ENCODE measurements at regions not wholly inside any gene's neighbourhood (a gene's known extent, or its start where the extent isn't known, plus 50 kb on each side); places are given as distances from the start of the nearest gene placed in this dataset.
"Not testable (repeated sequence)": the region's sequence is repeated elsewhere in the genome, so short reads cannot be mapped to it uniquely, and the experiment has no call there.

DNA sequence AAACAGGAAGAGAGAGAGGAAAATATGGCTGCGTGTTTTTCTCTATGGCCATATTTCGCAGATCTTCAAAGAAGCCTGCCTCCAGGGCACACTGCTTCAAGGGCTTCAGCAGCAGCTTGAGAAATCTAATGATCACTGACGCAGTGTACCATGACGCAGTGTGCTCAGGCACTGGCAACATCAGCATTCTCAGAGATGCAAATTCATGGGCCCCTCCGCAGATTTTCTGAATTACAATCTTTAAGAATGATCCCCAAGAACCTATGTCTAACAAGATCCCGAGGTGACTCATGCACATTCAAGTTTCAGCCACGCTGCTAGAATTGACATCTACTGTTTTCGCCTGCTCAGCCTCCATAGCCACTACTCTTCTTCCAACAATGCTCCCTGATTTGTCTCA is 143.9 kb upstream of the ZNF366 start:
- DNase-seq (ENCODE audit: low spot score), result no peak

GRCh38 chr5:72649449-72649848 is 142.2 kb upstream of the ZNF366 start:
- DNase-seq (ENCODE audit: low spot score), result peak; percentile 44

- DNase-seq (ENCODE audit: low spot score), result no peak
Measured at GRCh38 chr5:72648480-72648879, 141.3 kb upstream of the ZNF366 start.

DNA sequence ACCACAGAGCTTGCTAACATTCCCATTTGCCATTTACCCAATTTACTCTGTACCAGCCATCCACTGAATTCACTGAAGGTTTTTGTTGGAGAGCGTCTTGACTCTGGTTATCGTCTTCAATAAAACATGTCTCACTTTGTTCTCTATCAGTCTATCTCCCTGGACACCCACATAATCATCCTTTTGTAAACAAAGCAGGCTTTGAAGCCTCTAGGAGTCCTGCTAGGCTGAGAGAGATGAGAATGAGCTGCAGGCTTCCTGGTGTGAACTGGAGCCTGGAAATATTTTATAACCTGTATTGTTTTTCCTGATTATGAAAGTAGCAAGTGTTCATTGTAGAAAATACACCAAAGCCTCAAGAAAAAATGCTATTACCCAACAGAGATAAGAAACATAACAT is 140.6 kb upstream of the ZNF366 start:
- peak; percentile 46 for DNase-seq (ENCODE audit: low spot score)

- DNase-seq (ENCODE audit: low spot score), result no peak
Measured at GRCh38 chr5:72646246-72646866, 139.1 kb upstream of the ZNF366 start.

DNA sequence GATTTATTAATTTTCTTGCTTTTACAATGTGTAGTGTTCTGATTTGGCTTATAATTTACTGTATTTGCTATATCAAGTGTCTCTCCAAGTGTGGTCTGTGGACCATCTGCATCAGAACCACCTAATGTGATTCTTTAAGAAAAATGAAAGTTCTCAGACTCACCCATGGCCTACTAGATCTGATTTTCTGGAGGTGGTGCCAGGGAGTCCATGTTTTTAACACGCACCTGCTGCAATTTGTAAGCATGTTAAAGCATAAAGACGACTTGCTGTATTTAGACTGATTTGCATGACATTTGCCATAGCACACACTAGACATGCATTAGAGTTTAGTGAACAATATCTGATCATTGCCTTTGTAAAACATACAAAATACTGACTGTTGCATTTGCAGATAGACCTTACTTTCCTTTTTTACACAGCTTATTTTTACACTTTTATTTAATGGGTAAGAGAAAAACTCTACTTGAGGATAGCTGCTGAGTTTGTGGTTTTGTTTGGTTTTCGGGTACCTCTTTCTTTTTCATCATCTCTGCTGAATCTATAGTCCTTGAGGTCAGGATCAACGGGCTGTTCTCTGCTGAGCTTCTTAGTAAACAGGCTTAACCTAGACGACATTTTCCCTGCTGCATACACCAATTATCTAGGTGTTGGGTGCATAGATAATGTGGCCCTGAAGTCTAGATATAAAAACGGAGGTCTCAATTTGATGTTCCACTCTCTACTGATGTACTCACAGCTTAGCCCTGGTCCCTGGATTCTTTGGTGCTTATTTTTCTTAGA is 138.0 kb upstream of the ZNF366 start:
- no peak for DNase-seq (ENCODE audit: low spot score)

GRCh38 chr5:72644296-72644695 is 137.1 kb upstream of the ZNF366 start:
- DNase-seq (ENCODE audit: low spot score), result no peak

GRCh38 chr5:72641164-72641563 is 134.0 kb upstream of the ZNF366 start:
- no peak for DNase-seq (ENCODE audit: low spot score)

DNA sequence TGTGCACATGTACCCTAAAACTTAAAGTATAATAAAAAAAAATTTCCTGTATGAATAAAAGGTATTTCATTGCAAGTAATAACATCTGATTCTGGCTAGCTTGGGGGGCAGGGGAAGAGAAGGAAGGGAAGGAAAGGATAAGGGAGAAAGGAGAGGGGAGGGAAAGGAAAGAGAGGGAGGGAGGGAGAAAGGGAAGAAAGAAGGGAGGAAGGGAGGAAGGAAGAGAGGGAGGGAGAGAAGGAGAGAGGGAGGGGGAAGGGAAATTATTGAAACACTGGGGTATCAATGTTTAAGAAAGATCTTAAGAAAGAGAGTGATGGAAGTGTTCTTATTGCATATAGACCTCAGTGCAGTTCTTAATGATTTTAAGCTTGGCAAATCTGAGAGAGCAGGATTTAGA is 129.8 kb upstream of the ZNF366 start:
- DNase-seq (ENCODE audit: low spot score), result no peak

DNA sequence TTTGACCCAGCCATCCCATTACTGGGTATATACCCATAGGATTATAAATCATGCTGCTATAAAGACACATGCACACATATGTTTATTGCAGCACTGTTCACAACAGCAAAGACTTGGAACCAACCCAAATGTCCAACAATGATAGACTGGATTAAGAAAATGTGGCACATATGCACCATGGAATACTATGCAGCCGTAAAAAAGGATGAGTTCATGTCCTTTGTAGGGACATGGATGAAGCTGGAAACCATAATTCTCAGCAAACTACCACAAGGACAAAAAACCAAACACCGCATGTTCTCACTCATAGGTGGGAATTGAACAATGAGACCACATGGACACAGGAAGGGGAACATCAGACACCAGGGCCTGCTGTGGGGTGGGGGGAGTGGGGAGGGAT is 129.4 kb upstream of the ZNF366 start:
- DNase-seq (ENCODE audit: low spot score), result not testable (repeated sequence)

DNA sequence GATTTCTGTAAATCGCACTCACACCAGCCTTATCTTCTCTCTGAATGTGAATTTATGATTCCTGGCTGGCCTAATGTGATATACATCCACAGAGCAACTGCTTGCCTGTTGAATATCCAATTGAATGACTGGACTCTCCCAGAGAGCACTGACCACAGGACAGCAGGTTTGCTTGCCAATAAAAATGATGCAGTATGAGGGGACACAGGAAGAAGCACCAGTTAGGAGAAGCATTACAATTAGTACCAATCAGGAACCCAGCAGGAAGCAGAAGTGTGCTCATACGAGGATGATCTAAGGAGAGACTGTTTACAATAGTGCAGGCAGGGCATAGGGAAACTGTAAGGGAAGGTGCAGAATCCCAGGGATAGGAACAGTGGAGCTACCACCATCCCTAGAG is 127.2 kb upstream of the ZNF366 start:
- DNase-seq (ENCODE audit: low spot score), result no peak

- no peak for DNase-seq (ENCODE audit: low spot score)
Measured at GRCh38 chr5:72633649-72634048, 126.4 kb upstream of the ZNF366 start.

DNA sequence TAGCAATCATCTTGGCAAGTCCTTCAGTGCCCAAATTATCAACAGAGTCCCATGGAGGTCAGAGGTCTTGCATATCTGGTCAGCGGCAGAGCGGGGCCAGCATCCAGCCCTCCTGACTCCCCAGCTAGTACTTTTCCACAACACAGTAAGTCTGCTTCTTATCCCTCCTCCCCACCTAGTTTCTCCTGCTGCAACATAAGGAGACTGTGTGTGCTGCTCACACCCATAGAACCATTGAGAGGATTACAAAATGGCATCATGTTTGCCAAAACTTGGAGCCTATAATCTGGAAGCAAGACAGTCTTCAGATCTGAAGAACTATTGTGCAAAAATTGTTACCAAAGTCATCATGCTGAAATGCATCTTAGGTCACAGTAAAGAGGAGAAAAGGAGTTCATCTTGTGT is 125.8 kb upstream of the ZNF366 start:
- no peak for DNase-seq (ENCODE audit: low spot score)

DNA sequence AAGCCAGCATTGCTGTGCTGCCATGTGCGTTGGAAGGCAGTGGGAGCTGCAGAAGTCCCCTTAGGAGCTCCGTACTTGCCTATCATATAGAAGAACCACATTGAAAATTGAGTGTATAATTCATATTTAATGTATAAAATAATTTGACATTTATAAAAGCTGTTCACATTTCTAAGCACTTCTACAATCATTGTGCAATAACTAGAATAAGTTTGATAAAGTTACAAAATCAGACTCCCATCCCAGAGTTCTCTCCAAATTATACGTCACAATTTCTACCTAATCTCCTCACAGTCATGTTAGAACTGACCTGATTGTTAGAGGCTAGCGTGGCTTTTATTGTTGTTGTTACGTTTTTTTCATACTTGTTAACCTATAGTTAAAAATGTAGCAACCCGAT is 123.5 kb upstream of the ZNF366 start:
- no peak for DNase-seq (ENCODE audit: low spot score)

DNA sequence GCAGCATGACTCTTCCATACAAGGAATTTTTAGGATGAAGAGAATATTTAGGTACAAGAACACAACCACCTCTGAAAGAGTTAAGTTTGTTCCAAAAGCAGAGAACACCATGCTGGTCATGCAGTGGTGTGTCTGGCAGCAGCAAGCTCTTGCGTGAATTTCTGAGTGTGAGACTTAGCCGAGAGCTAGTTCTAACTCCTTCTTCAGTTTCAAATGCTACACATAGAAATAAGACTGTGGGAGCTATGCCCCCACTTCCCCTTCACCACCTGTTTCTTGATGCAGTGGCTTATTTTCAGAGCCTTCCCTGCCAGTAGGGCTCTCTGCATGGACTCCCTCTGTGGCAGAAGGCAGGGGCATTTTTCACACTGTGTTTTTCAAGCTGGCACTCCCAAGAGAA is 122.9 kb upstream of the ZNF366 start:
- no peak for DNase-seq (ENCODE audit: low spot score)

DNA sequence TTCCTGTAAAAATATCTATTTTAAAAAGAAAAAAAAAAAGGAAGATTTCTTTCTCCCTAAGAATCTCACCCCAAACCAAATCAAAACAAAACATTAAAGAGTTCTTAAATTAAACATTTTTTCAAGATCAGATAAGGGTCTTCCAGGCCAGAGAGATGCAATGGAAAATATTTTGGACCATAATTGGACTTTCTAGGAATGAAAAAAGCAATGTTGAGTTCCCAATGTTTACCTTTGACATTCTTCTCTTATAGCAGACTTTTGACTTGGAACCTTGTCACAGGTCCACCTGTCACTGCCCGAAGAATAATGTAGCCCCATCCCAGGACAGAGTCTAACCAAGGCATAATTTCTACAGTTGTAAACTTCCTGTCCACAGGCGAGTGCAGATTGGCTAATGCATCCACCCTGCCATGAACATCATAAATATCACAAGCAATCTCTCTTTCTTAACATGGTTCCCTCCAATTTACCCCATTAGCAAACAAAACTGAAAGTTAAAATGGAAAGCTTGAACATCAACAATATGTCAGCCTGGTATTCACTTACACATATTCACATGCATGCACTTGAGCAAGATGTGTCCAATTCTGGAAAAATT is 121.7 kb upstream of the ZNF366 start:
- DNase-seq (ENCODE audit: low spot score), result no peak

DNA sequence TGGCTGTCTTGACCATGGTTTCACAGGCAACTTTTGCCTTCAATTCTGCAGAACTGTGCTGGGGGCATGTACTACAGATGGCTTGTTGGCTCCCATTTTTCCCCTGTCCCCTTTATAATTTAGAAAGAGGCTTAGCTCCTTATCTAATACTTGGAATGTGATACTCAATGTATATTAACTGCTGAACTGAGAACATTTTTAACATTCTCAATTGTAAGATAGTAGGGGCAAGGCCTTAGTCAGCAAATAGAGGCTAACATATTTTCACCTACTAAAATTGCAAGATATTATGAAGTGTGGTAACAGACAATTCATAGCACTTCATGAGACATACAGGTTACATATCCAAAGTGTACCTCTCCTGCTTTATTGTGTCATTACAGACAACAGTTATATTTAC is 118.1 kb upstream of the ZNF366 start:
- DNase-seq (ENCODE audit: low spot score), result no peak

DNA sequence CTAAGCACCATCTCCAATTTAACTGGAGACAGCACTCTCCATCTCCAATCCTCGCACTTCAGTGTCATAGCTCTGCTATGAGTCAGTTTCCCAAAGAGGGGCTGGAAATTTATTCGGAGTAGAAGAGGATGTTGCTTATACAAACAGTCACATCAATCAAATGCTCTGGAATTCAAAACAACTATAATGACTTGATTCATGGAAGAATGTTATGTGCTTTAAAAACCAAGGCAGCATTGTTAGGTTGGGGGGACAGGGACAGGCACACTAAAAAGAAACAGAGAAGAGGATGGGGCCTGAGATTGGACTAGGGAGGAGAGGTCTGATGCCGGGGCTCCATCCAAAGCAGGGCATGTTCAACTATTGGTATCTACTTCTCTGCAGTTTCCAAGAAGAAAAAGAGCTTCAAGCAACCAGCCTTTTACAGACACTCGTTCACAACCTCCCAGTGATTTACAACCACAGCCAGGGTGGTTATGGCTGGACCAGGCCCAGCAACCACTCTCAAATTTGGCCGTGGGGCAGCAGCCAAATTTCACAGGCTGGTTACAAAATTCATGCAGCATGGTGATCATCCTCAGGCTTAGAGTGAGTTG is 117.5 kb upstream of the ZNF366 start:
- peak; percentile 15 for DNase-seq (ENCODE audit: low spot score)

DNA sequence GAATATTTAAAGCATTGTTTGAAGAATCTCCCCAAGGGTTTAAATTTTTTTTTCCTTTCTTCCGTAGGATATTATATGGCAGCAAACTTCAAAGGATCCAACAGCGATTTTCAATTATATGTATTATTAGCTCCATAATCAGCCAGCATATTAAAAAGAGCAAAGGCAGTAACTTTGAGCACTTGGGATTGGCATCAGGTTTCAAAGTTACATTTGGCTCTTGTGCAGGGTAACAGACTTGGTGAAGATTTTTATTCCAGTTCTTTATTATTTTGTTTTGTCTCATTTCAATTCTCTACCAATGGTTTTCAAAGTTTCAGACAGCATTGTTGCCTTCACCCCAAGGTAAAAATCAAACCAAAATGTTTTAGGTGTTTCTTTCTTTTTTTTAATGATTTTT is 116.7 kb upstream of the ZNF366 start:
- no peak for DNase-seq (ENCODE audit: low spot score)

DNA sequence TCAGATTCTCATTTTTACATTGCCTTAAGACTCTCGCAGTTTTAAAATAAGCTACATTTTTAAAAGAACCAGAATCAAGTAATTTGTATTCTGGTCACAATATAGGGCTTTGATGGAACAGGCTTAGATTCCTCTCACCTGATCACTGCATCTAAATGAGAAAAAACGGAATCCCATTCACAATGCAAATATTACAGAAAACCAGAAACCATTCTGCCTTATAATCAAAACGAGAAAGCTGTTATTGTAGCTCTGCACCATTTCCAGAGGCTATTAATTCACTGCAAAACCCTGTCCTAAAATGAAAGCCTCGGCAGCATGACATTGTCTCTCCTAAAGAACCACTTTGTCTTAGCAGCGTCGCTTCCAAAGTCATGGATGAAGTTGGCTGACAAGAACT is 116.1 kb upstream of the ZNF366 start:
- no peak for DNase-seq (ENCODE audit: low spot score)

DNA sequence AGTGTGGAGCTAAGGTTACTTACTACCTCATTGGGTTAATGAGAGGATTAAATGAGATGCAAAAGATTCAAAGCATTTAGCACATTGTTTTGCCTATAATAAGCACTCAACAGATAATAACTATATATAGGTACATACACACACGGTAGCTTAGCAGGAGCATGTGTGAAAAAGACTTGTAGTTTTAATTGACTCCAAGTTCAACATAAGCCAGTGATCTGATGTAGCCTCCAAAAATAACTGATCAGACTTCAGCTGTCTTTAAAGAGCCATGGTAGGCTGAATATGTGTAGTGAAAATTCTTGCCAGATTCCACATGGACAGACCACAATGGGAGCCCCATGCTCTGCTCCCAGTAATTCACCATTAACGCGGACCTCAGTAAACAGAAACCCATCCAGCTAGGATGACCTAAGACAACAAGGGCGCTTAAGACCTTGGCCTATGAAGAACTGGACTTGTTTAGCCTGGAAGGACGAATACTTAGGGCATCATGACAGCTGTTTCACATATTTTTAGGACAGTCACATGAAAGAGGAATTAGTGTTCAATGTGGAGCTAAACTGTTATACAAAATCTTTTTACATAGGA is 115.1 kb upstream of the ZNF366 start:
- DNase-seq (ENCODE audit: low spot score), result no peak

DNA sequence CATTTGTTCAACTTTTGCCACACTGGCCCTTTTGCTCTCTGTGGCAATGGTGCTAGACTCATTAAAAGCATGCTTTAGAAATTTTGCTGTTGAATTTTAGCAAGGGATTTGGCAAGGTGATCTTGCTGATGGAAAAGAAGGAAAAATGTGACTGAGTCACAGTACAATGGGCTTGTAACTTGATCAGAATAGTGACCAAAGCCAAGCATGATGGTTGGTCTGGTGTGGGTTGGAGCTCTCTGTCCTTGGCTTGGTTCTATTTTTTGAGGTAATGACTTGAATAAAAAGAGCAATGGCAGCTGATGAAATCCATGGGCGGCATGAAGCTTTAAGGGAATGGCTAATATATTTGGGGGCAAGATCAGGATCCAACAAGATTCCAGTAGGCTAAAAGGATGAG is 114.4 kb upstream of the ZNF366 start:
- no peak for DNase-seq (ENCODE audit: low spot score)

DNA sequence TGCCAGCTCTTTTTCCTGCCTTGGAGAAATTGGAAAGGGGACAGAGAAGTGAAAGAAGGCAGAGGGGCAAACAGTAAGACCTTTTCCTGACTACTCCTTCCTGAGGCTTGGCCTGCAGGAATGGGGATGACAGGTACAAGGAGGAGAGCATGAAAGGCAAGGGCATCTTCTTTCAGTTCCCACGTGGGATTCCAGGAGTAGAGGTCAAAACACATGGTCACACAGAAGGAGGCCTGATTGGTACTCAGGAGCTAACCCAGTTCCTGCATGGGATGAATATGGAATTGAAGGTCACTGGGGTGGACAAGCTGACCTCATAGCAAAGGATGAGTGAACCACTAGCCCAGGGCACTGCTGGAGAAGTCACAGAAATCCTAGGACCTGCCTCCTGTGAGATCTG is 112.5 kb upstream of the ZNF366 start:
- no peak for DNase-seq (ENCODE audit: low spot score)
